OCI-LY3 (cell line): ENCODE measurements at regions not wholly inside any gene's neighbourhood (a gene's known extent, or its start where the extent isn't known, plus 50 kb on each side); places are given as distances from the start of the nearest gene placed in this dataset.

Experiments used
- CTCF ChIP-seq: fragments of 200-600, 300-600 bp; sonication (generic); IDR thresholded peaks from 2 replicates; pipeline ENCODE4 v1.5.1; 2014; ENCODE audit warnings: antibody characterized with exemption, low read length, low read depth
- EZH2phosphoT487 ChIP-seq: fragments of 200-600 bp; shearing (Covaris generic); IDR thresholded peaks from 2 replicates; pipeline ENCODE4 v1.6.1; 2018; ENCODE audit warnings: antibody characterized with exemption, mixed run types, low read depth

GRCh38 chr7:16271355-16271915 lies 149.9 kb downstream of the CRPPA start:
- TF ChIP-seq CTCF: no peak
- no peak for TF ChIP-seq EZH2phosphoT487
